Activated CD4-positive, CD25-positive, alpha-beta regulatory T cell treated with anti-CD3 and anti-CD28 coated beads, Interleukin-2, amount 50 U/mL, for 16 hours (primary cell): ENCODE measurements at regions not wholly inside any gene's neighbourhood (a gene's known extent, or its start where the extent isn't known, plus 50 kb on each side); places are given as distances from the start of the nearest gene placed in this dataset.
"Not testable (repeated sequence)": the region's sequence is repeated elsewhere in the genome, so short reads cannot be mapped to it uniquely, and the experiment has no call there.

Experiments
- DNase-seq: peaks from one replicate; pipeline ENCODE4 v3.0.0-alpha.2; 2020; ENCODE audit warnings: low read depth, low spot score

DNA sequence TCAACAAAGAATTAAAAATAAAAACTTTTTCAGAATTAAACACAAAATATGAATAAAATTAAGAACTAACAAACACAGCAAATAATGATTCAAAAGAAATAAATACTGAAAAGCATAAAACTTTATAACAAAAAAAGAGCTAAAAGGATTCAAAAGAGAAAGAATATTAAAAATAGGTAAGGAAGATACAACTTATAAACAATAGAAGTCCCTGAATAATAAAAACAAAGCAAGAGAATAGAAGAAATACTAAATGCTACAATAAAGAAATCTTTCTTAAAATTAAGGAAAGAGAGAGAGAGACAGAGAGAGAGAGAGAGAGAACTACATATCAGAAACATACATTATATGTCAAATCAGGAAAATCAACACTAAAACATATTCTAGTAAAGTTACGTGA, 619.9 kb upstream of the SLIT2 start:
- DNase-seq = no peak

DNA sequence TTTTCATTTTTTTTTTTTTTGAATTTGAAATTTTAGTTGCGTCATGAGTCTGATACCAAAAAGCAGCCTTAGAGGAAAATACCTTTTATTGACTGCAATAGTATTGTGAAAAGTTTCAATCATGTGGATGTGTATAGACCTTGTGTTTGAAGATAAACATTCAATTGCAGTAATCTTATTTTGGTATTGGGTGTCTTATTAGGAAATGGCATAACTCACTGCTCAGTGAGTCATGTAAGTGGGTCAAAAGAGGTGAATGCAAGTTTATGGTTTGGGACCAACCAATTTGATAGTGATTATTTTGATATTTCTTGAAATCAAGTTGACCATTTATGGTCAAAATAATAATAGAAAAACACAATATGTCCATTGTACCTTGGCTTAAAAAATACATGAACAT, 627.8 kb upstream of the SLIT2 start:
- no peak for DNase-seq

DNA sequence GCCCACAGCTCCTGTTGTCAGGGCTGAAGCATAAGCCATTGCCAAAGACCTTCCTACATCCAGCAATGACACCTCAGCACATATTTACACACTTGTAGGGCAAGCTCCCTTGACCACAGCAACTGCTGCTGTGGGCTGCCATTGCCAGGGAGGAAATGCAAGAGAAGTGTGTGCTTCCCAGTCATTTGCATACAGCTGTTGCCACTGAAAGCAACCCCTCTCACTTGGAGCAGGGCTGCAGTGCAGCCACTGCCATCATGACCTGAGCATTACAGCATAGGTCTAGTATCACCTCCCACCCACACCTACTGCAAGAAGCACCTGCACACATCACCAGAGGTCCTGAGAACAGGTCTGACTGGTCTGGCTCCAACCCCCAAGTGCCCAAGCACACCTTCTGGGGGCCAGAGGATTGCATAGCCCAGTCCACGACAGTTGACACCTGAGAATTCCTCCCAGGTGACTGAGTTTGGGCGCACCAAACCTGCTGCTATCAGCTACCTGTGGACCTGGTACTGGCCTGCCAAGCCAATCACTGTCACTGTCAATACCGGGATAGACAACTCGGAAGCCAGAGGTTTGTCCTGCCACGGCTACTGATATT, 636.5 kb upstream of the SLIT2 start:
- DNase-seq = no peak

- DNase-seq = no peak
These were observed 637.5 kb upstream of the SLIT2 start for GRCh38 chr4:19614171-19614570.

GRCh38 chr4:19596342-19596741, 655.4 kb upstream of the SLIT2 start:
- DNase-seq = no peak

DNA sequence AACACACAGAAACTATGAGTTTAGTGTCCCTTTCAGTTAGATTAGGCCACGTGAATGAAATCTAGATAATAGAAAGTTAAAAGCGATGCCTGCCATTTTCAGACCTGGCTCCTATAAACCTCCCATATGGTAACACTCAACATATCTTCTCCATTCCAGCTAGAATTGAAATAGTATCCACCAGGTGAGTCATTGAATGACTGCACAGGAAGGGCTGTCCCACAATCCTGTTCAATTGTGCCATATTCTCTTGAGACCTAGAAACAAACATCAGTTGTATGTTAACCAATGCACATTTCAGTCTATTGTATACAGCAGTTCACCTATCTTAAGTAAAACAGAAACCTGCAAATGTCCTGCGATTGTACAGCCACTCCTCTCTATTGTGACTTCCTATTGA, 659.3 kb upstream of the SLIT2 start:
- no peak for DNase-seq

GRCh38 chr4:19583827-19584569, 667.7 kb upstream of the SLIT2 start:
- DNase-seq = no peak

DNA sequence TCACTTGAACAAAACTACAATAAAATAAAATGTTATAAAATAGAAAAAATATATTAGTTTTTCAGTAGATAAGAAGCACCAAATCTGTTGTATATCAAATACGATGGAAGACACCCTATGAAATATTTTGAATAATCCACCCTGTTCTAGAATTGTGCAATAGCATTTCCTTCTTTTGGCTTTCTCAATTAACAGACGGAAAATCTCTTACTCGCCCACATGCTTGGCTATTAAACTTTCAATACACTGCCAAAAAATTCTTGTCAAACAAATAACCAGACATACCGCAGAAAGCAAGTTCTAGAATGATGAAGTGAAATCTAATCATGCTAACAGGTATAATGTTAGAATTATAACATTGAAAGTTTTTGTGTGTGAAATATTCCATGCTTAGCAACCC, 671.6 kb upstream of the SLIT2 start:
- DNase-seq = no peak

- no peak for DNase-seq
These were observed 672.1 kb upstream of the SLIT2 start for GRCh38 chr4:19579608-19580007.

DNA sequence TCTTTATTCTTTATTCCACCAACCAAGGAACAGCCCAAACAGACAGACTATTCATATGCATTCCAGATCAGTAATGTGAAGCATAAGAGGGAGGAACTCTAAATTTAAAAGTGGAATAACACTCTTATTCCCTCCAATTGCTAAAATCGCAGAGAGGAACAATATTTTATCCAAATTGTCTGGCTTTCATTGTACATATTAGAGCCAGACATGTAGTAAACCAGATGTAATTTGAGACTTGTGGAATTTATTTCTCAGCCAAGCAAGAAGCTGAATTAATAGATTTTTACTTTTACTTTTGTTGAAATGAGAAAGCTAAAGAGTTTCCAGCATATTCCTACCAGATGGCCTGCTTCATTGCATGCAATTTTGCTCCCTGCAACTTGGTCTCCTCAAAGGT, 674.6 kb upstream of the SLIT2 start:
- DNase-seq = no peak

- no peak for DNase-seq
These were observed 675.8 kb upstream of the SLIT2 start for GRCh38 chr4:19575924-19576323.

DNA sequence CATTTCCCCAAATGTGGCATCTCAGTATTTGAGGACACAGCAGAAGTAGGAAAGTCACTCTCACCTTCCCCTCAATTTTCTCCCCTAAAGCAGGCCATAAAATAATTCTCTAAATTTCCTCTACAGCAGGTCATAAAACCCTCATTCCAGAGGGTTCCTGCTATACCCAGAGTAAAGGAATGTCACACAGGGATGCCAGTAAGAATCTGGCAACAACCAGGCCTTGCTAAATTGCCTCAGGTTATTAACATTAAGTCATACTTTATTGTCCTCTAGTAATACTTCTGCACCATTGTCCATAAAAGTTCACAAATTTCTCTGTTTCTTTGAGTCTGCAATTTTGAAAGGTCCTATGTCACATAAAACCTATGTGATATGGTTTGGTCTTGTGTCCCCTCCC, 685.7 kb upstream of the SLIT2 start:
- no peak for DNase-seq

DNA sequence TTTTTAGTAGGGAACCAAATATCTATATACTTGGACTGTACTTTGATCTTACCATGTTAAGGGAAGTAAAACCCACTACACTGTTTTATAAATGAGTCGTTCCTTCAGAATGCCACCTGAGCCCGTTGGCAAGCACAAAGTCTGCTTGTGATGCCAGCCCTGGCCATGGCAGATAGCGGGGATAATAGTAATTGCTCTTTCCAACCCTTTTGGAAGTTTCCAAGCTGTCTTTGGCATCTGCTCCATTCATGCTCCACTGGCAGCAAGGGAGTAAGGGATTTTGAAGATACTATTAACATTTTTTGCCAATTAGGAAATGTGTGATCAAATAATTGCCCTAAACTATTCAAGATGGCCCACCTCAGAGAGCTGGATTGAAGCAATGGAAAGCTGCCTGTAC, 689.2 kb upstream of the SLIT2 start:
- no peak for DNase-seq

DNA sequence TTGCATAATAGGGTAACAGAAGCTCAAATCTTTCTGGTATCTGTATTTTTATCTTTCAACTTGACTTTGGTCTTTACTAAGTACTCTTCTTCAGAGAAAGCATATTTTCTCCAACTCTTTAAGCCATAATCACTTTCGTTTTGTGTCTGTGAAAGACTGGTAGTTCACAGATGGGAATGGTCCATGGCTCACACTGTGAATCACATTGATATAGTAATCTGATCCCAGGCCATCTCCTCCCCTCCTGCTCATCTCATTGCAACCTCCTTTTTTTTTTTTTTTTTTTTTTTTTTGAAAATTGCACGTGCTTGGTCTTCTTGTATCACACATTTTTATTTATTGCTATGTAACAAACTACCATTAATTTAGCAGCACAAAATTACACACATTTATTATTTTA, 694.5 kb upstream of the SLIT2 start:
- no peak for DNase-seq

GRCh38 chr4:19556276-19556675, 695.4 kb upstream of the SLIT2 start:
- DNase-seq = not testable (repeated sequence)

DNA sequence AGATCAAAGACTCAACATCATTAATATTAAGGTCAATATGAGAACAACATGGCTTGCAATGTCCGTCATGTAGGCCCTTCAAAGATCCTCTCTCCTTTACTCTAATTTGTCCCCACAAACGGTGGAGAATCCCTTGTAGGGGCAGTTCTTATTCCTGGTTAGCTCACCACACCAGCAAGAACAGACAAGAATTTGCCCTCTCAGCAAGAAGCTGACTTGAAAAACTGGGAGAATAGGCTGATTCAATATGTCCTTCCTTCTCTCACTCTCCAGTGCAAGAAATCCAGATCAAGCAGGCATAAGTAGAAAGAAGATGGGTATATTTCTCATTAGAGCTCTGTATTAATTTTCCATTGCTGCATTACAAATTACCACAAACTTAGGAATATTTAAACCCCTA, 704.2 kb upstream of the SLIT2 start:
- no peak for DNase-seq

DNA sequence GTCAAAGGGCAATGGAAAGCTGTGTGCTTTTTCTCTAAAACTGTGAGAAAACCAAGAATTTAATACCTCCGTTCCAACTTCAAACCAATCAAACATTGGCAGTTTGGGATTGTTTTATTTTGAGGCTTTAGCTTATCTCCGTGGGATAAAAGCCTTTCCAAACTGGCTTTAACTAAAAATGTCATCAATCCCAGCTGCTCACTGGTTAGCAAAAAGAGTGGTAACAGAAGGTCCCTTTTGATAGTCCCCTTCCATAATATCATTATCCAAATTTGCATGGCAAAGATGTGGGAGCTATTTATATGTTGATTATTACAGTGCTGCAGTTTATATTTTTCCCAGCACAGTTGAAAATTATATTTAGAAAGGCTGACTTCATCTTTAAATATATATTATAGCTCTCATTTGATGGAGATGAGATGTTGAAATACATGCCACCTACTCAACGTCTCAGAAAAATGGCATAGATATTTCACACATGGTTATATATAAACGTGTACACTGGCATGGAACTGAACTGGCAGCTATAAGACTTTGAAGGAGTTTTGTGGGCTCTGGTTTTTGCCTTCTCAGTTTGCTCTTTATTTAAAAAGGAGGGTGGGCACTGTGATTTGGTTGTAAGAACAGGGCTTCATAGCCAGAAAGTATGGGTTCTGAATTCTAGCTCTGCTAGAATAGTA, 707.1 kb upstream of the SLIT2 start:
- no peak for DNase-seq

GRCh38 chr4:19540859-19541540, 710.7 kb upstream of the SLIT2 start:
- no peak for DNase-seq

GRCh38 chr4:19539201-19539600, 712.5 kb upstream of the SLIT2 start:
- DNase-seq = no peak

- DNase-seq = no peak
These were observed 717.5 kb upstream of the SLIT2 start for GRCh38 chr4:19534159-19534558.

DNA sequence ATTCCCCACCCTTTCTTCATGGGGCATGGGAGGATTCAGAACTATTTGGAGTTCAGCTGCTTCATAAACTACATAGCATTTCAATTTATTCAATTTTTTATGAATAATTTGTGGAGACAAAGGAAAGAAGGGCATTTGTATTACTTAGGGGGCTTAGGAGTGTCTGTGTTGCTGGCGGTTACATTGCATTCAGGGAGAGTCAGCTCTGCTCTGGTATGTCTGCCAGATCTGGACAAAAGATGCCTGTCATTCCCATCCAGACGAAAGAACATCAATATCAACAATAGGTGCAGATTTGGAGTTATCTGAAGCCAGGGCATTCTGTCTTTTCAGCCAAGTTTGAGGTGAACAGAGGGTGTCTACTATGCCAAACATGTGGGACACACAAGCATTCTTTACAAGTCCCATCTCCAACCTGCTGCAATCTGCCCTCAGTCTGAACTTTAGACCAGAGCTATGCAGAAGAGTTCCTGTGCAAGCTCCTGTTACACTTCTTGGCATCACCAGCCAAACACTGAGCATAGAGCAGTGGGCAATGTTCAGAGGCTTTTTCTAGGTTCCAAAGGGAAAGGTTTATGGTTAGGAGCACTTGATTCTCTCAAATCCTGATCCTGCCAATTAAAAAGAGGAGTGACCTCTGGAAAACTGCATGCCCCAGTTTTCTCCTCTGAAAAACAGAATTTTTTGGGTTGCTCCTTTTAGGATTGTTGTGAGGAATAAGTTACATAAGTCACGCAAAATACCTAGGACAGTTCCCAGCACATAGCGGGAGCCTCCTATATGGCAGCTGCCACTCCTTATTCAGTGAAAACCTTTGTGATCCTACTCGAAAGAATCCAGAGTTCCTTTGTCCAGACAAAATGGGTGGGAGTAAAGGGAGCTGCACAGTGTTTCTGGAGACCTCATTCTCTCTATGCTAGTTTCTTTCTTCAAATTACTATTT, 719.5 kb upstream of the SLIT2 start:
- no peak for DNase-seq
